ENCODE measurements at regions not wholly inside any gene's neighbourhood (a gene's known extent, or its start where the extent isn't known, plus 50 kb on each side); places are given as distances from the start of the nearest gene placed in this dataset.

DNA sequence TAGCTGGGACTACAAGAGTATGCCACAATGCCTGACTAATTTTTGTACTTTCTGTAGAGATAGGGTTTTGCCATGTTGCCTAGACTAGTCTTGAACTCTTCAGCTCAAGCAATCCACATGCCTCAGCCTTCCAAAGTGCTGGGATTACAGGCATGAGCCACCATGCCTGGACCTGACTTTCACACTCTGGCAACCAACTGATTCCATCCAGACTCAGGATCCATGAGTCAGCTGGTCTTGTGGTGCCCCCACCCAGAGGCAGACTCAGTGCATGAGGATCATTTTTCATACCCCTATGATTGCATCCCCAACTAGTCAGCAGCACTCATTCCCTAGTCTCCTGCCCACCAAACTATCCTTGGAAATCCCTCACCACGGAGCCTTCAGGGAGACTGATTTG, 375.9 kb downstream of the ANXA1 start:
- no peaks in the 10 kb centered on the region; the same call in 1 of the 2 replicates for H3K4me1 ChIP-seq (ENCODE audit: control insufficient read depth, insufficient read depth, low read length)
- no peak overlapping the region for H3K4me3 ChIP-seq (ENCODE audit: low read depth, low read length)
- no peak overlapping the region for H3K27ac ChIP-seq (ENCODE audit: low read depth, low read length)
- H3K9ac ChIP-seq (ENCODE audit: low read length), result no peak overlapping the region
- H3K9me3 ChIP-seq (ENCODE audit: control insufficient read depth, insufficient read depth, low read depth, low read length), result peaks cover 6% of the 10 kb centered on the region
- no peaks in the 10 kb centered on the region for H3K36me3 ChIP-seq (ENCODE audit: control insufficient read depth, insufficient read depth, low read length)
- no peaks in the 10 kb centered on the region for H3K27me3 ChIP-seq (ENCODE audit: control insufficient read depth, insufficient read depth, low read length)

DNA sequence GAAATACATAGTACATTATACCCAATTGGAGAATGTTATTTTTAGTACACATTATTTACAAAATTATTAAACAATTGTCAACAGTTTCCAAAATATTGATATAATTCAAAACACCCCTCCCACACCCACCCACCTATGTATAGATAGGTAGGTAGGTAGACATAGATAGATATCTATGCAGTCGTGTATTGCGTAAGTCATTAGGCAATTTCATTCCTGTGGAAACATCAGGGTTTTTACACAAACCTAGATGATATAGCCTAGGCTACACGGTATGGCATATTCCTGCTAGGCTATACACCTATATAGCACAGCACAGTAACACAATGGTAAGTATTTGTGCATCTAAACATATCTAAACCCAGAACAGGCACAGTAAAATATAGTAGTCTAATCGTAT, 377.3 kb downstream of the ANXA1 start:
- Histone ChIP-seq H3K4me3 (ENCODE audit: low read depth, low read length) (no peak overlapping the region), H3K4me1 (ENCODE audit: control insufficient read depth, insufficient read depth, low read length) (no peaks in the 10 kb centered on the region; the same call in 1 of the 2 replicates), H3K9ac (ENCODE audit: low read length) (no peak overlapping the region), H3K27me3 (ENCODE audit: control insufficient read depth, insufficient read depth, low read length) (no peaks in the 10 kb centered on the region), H3K36me3 (ENCODE audit: control insufficient read depth, insufficient read depth, low read length) (no peaks in the 10 kb centered on the region), H3K27ac (ENCODE audit: low read depth, low read length) (no peak overlapping the region), H3K9me3 (ENCODE audit: control insufficient read depth, insufficient read depth, low read depth, low read length) (peaks cover 6% of the 10 kb centered on the region)

DNA sequence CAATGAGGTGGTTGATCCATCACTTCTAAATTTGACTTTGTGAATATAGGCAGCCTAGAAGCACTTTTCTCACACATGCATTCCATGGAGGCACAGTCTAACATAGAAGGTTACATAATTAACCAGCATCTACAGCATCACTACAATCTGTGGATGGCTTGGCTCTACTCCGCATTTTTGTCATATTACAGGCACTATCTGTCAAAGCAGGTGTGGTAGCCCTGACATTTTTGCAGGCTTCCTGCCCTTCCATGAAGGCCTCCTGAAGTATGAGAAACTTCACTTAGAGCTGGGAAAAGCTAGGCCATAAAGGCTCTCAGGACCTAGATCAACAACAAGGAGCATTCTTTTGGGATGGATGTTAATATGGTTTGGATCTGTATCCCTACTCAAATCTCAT, 378.0 kb downstream of the ANXA1 start:
- H3K36me3 ChIP-seq (ENCODE audit: control insufficient read depth, insufficient read depth, low read length), result no peaks in the 10 kb centered on the region
- no peak overlapping the region for H3K27ac ChIP-seq (ENCODE audit: low read depth, low read length)
- H3K4me1 ChIP-seq (ENCODE audit: control insufficient read depth, insufficient read depth, low read length), result no peaks in the 10 kb centered on the region; the same call in 1 of the 2 replicates
- H3K27me3 ChIP-seq (ENCODE audit: control insufficient read depth, insufficient read depth, low read length), result no peaks in the 10 kb centered on the region
- no peak overlapping the region for H3K9ac ChIP-seq (ENCODE audit: low read length)
- H3K4me3 ChIP-seq (ENCODE audit: low read depth, low read length), result no peak overlapping the region
- peaks cover 6% of the 10 kb centered on the region for H3K9me3 ChIP-seq (ENCODE audit: control insufficient read depth, insufficient read depth, low read depth, low read length)

DNA sequence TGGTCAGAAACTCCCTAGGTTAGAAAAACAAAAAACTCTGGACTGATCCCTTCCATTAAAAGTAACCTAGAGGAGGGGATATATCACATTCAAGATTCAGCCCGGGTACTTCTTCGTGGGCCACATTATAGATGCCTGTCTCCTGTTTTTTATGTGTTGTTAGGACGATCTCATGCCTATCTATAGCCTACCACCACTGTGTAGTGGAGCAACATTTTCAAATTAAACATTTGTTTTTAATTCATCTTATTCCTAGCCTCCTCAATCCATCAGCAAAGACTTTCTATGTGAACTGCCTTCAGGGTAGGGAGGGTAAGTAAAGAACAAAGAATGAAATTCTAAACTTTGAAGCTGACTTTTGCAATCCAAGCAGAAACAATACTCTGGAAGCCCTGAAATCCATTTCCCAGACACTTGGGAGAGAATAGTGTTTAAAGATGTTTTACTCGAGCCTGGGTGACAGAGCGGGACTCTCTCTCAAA, 379.4 kb downstream of the ANXA1 start:
- no peaks in the 10 kb centered on the region; the same call in 1 of the 2 replicates for H3K4me1 ChIP-seq (ENCODE audit: control insufficient read depth, insufficient read depth, low read length)
- H3K4me3 ChIP-seq (ENCODE audit: low read depth, low read length), result no peak overlapping the region
- no peaks in the 10 kb centered on the region for H3K27me3 ChIP-seq (ENCODE audit: control insufficient read depth, insufficient read depth, low read length)
- H3K9ac ChIP-seq (ENCODE audit: low read length), result no peak overlapping the region
- no peak overlapping the region for H3K27ac ChIP-seq (ENCODE audit: low read depth, low read length)
- H3K36me3 ChIP-seq (ENCODE audit: control insufficient read depth, insufficient read depth, low read length), result no peaks in the 10 kb centered on the region
- H3K9me3 ChIP-seq (ENCODE audit: control insufficient read depth, insufficient read depth, low read depth, low read length), result peaks cover 6% of the 10 kb centered on the region

DNA sequence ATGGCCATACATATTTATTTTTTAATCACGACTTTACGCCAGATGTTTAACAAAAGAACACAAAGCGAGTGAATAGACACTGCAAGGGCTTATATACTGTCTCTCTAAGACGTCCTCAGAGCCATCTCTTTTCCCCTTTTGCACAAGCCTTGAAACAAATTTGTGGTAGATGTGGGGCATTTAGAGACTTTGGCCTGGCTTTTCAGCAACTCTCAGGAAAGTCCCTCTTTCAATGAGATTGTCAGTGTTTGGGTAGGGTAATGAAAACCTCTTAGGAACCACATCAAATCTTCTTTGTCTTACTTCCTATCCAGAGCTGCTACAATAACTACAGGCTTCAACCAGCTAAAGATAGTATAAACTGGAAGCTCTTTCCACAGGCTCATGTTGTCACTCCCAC, 380.0 kb downstream of the ANXA1 start:
- H3K4me1 ChIP-seq (ENCODE audit: control insufficient read depth, insufficient read depth, low read length), result no peaks in the 10 kb centered on the region; the same call in 1 of the 2 replicates
- H3K27me3 ChIP-seq (ENCODE audit: control insufficient read depth, insufficient read depth, low read length), result no peaks in the 10 kb centered on the region
- no peak overlapping the region for H3K9ac ChIP-seq (ENCODE audit: low read length)
- H3K4me3 ChIP-seq (ENCODE audit: low read depth, low read length), result no peak overlapping the region
- H3K9me3 ChIP-seq (ENCODE audit: control insufficient read depth, insufficient read depth, low read depth, low read length), result peaks cover 6% of the 10 kb centered on the region
- H3K36me3 ChIP-seq (ENCODE audit: control insufficient read depth, insufficient read depth, low read length), result no peaks in the 10 kb centered on the region
- H3K27ac ChIP-seq (ENCODE audit: low read depth, low read length), result no peak overlapping the region

DNA sequence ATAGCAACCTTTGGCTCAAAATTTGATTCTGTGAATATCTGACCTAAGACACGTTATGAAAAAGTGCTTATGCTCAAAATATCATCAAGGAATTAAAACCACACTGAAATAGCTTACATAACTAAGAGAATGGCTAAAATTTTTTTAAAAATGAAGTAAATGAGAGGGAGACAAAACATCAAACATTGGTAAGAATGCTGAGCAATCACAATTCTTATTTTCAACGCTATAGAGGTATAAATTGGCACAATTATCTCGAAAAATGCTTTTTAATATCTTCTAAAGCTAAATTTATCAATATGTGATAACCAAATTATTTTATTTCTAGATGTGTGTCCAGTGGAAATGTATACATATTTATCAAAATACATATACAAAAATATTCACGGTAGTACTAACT, 381.3 kb downstream of the ANXA1 start:
- Histone ChIP-seq H3K36me3 (ENCODE audit: control insufficient read depth, insufficient read depth, low read length) (no peaks in the 10 kb centered on the region), H3K4me1 (ENCODE audit: control insufficient read depth, insufficient read depth, low read length) (no peaks in the 10 kb centered on the region; the same call in 1 of the 2 replicates), H3K9me3 (ENCODE audit: control insufficient read depth, insufficient read depth, low read depth, low read length) (no peaks in the 10 kb centered on the region), H3K27ac (ENCODE audit: low read depth, low read length) (no peak overlapping the region), H3K4me3 (ENCODE audit: low read depth, low read length) (no peak overlapping the region), H3K9ac (ENCODE audit: low read length) (no peak overlapping the region), H3K27me3 (ENCODE audit: control insufficient read depth, insufficient read depth, low read length) (no peaks in the 10 kb centered on the region)

DNA sequence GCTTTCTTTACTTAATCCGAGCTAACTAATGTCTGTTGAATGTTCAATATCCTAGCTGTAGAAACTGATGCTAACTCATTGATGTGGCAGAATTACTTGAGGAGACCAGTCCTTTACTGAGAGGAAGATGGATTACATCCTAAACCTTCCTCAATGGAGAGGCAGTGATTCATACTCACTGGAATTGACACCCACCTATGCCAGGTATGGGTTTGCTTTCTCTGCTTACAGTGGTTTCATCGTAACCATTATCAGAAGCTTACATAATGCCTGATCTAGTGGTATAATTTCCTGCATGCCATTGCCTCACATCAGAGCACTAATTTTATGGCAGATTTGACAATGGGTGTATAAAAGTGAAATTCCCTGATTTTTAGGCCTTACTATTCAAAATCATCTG, 384.7 kb downstream of the ANXA1 start:
- H3K36me3 ChIP-seq (ENCODE audit: control insufficient read depth, insufficient read depth, low read length), result no peaks in the 10 kb centered on the region
- no peaks in the 10 kb centered on the region for H3K9me3 ChIP-seq (ENCODE audit: control insufficient read depth, insufficient read depth, low read depth, low read length)
- H3K4me1 ChIP-seq (ENCODE audit: control insufficient read depth, insufficient read depth, low read length), result no peaks in the 10 kb centered on the region
- no peaks in the 10 kb centered on the region for H3K27me3 ChIP-seq (ENCODE audit: control insufficient read depth, insufficient read depth, low read length)
- H3K9ac ChIP-seq (ENCODE audit: low read length), result no peak overlapping the region
- H3K27ac ChIP-seq (ENCODE audit: low read depth, low read length), result no peak overlapping the region
- no peak overlapping the region for H3K4me3 ChIP-seq (ENCODE audit: low read depth, low read length)

DNA sequence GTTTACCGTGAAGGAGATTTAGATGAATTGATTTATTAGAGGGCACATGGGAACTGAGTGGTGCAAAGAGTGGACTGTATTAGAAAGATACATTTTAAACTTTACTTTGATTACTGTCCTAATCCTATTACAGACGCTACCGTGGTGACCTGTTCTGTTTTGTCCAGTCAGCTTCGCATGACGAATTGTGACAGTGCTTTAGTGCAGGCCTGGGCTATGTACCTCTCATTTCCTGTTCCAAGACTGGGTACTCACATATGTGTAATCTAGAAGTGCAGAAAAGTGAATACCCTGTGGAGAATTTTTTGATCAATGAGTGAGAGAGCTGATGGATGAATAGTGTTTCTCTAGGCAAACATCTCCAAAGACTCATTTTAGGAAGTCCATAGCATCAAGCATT, 385.9 kb downstream of the ANXA1 start:
- H3K4me3 ChIP-seq (ENCODE audit: low read depth, low read length), result no peak overlapping the region
- H3K27me3 ChIP-seq (ENCODE audit: control insufficient read depth, insufficient read depth, low read length), result no peaks in the 10 kb centered on the region
- no peak overlapping the region for H3K27ac ChIP-seq (ENCODE audit: low read depth, low read length)
- no peaks in the 10 kb centered on the region for H3K36me3 ChIP-seq (ENCODE audit: control insufficient read depth, insufficient read depth, low read length)
- no peaks in the 10 kb centered on the region for H3K4me1 ChIP-seq (ENCODE audit: control insufficient read depth, insufficient read depth, low read length)
- H3K9me3 ChIP-seq (ENCODE audit: control insufficient read depth, insufficient read depth, low read depth, low read length), result no peaks in the 10 kb centered on the region
- H3K9ac ChIP-seq (ENCODE audit: low read length), result no peak overlapping the region

DNA sequence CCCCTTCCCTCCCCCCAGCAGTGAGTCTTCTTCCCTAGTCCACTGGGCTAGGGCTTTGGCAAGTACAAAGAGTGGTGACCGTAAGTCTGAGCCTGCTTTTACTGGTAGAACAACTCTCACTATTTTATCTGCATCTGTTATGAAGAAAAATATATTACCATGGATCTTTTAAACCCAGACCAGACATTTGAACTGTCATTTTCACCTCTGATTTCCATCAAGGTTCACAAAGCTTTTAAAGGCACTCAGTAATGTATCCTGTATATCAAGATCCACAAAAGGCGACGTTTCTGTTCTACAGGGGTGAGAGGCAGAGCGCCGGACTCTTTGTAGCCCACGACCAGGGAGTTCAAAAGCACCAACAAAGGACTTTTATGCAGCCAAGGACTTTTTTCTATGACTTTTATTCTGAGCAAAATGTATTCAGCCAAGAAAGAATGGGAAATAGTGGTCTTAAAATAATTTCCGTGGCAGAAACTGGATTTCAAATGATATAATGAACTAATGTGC, 388.3 kb downstream of the ANXA1 start:
- Histone ChIP-seq H3K4me1 (ENCODE audit: control insufficient read depth, insufficient read depth, low read length) (no peaks in the 10 kb centered on the region), H3K27me3 (ENCODE audit: control insufficient read depth, insufficient read depth, low read length) (no peaks in the 10 kb centered on the region), H3K36me3 (ENCODE audit: control insufficient read depth, insufficient read depth, low read length) (no peaks in the 10 kb centered on the region), H3K27ac (ENCODE audit: low read depth, low read length) (no peak overlapping the region), H3K9ac (ENCODE audit: low read length) (no peak overlapping the region), H3K9me3 (ENCODE audit: control insufficient read depth, insufficient read depth, low read depth, low read length) (no peaks in the 10 kb centered on the region), H3K4me3 (ENCODE audit: low read depth, low read length) (no peak overlapping the region)

DNA sequence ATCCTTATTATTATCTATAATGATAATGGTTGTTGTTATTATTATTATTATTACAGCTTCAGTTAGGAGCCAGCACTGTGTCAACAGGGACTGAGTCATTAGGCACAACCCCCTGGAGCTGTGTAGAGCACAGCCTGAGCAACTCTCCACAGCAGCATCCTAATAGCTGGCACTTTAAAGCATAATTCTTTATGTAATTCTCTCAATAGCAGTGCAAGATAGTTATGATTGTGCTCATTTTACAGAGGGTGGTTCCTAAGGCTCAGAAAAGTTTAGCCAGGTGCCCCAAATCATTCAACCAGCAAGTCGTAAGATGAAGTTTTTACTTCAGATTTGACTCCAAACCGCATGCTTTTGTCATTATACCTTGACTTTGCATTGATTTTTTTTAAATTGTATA, 390.3 kb downstream of the ANXA1 start:
- Histone ChIP-seq H3K27me3 (ENCODE audit: control insufficient read depth, insufficient read depth, low read length) (no peaks in the 10 kb centered on the region), H3K4me3 (ENCODE audit: low read depth, low read length) (no peak overlapping the region), H3K36me3 (ENCODE audit: control insufficient read depth, insufficient read depth, low read length) (no peaks in the 10 kb centered on the region), H3K27ac (ENCODE audit: low read depth, low read length) (no peak overlapping the region), H3K9ac (ENCODE audit: low read length) (no peak overlapping the region), H3K4me1 (ENCODE audit: control insufficient read depth, insufficient read depth, low read length) (no peaks in the 10 kb centered on the region), H3K9me3 (ENCODE audit: control insufficient read depth, insufficient read depth, low read depth, low read length) (no peaks in the 10 kb centered on the region)

DNA sequence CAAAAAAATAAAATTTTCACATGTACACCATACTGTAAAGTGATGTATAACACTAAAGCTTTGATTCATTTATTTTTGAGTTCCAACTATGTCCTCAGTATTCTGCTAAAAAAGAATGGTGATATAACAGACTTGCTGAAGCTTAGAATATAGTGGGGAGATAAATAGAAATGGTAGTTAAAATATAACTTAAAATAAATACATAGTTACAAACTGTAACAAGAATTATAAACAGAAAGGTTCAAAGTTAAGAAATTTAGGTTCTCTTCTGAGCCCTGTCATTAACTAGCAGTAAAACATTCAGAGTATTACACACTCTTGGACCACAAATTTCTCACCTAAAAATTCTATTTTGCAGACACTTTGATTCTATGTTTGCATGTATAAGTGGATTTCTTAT, 392.1 kb downstream of the ANXA1 start:
- H3K4me1 ChIP-seq (ENCODE audit: control insufficient read depth, insufficient read depth, low read length), result no peaks in the 10 kb centered on the region
- H3K4me3 ChIP-seq (ENCODE audit: low read depth, low read length), result no peak overlapping the region
- H3K9me3 ChIP-seq (ENCODE audit: control insufficient read depth, insufficient read depth, low read depth, low read length), result no peaks in the 10 kb centered on the region
- no peak overlapping the region for H3K27ac ChIP-seq (ENCODE audit: low read depth, low read length)
- H3K36me3 ChIP-seq (ENCODE audit: control insufficient read depth, insufficient read depth, low read length), result no peaks in the 10 kb centered on the region
- no peak overlapping the region for H3K9ac ChIP-seq (ENCODE audit: low read length)
- no peaks in the 10 kb centered on the region for H3K27me3 ChIP-seq (ENCODE audit: control insufficient read depth, insufficient read depth, low read length)

DNA sequence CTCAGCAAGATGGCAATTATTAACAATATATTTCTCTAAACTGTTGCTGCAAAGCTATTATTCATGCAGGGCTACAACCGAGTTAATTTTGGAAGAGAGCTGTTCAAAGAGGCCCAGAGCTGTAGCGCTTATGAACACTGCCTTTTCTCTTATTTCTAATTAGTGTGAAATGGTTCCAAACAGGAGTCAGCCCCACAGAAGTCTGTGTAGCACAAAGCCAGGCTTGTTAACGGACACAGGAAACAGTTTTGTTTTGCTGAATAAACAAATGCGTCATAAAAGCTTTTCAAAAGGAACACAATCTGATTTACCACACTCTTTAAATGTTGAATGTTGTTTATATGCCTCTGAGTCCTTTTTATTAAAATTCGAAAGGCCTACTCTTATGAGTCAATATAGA, 396.5 kb downstream of the ANXA1 start:
- H3K27me3 ChIP-seq (ENCODE audit: control insufficient read depth, insufficient read depth, low read length), result no peaks in the 10 kb centered on the region
- H3K36me3 ChIP-seq (ENCODE audit: control insufficient read depth, insufficient read depth, low read length), result no peaks in the 10 kb centered on the region
- H3K27ac ChIP-seq (ENCODE audit: low read depth, low read length), result no peak overlapping the region
- no peaks in the 10 kb centered on the region for H3K4me1 ChIP-seq (ENCODE audit: control insufficient read depth, insufficient read depth, low read length)
- no peaks in the 10 kb centered on the region for H3K9me3 ChIP-seq (ENCODE audit: control insufficient read depth, insufficient read depth, low read depth, low read length)
- H3K9ac ChIP-seq (ENCODE audit: low read length), result no peak overlapping the region
- no peak overlapping the region for H3K4me3 ChIP-seq (ENCODE audit: low read depth, low read length)

Measured in HUES6 (cell line).